Thyroid gland (tissue), 4 donors: ENCODE measurements at regions not wholly inside any gene's neighbourhood (a gene's known extent, or its start where the extent isn't known, plus 50 kb on each side); places are given as distances from the start of the nearest gene placed in this dataset.

ENCODE experiments used
- POLR2A ChIP-seq, 2 donors: fragments of 450-650 bp; IDR thresholded peaks; one replicate each; pipeline ENCODE4 v1.6.1; 2017; ENCODE audit warnings: antibody characterized with exemption in 2 of 2, mild to moderate bottlenecking in 2 of 2, moderate library complexity in 1 of 2
- TF ChIP-seq, protein P1 (sequence below), 6 experiments: fragments of 200-600 bp in 3 of 6; fragments of 450-650 bp in 3 of 6; sonication (generic) in 3 of 6; IDR thresholded peaks; one replicate each; pipeline ENCODE4 v1.5.1; 2016 to 2019; ENCODE audit warnings: antibody characterized with exemption in 6 of 6, mild to moderate bottlenecking in 2 of 6, inconsistent platforms in 1 of 6, moderate library complexity in 1 of 6

DNA sequence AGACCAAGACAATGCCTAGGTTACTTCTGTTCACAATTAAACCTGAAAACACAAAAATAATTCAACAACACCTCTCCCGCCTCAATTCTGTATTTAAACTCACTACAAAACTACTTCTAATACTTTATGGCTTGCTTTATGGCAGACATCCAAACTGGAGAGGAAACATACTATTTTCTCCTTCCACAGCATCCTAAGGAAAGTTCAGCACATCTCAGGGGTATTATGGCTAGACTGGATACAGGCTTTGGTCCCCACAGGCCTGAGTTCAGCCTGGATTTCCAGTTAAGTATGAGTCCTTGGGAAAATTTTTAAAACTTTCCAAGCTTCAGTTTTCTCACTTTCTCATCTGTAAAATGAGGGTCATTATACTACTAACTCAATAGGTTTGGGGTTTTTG is 480.2 kb downstream of the CAAP1 start:
- TF ChIP-seq POLR2A (IDR thresholded peaks at IDR 0.05) = no peak
- TF ChIP-seq, protein P1, sequence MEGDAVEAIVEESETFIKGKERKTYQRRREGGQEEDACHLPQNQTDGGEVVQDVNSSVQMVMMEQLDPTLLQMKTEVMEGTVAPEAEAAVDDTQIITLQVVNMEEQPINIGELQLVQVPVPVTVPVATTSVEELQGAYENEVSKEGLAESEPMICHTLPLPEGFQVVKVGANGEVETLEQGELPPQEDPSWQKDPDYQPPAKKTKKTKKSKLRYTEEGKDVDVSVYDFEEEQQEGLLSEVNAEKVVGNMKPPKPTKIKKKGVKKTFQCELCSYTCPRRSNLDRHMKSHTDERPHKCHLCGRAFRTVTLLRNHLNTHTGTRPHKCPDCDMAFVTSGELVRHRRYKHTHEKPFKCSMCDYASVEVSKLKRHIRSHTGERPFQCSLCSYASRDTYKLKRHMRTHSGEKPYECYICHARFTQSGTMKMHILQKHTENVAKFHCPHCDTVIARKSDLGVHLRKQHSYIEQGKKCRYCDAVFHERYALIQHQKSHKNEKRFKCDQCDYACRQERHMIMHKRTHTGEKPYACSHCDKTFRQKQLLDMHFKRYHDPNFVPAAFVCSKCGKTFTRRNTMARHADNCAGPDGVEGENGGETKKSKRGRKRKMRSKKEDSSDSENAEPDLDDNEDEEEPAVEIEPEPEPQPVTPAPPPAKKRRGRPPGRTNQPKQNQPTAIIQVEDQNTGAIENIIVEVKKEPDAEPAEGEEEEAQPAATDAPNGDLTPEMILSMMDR (IDR thresholded peaks at IDR 0.05) = no peak
